NB4 (cell line): ENCODE measurements at regions not wholly inside any gene's neighbourhood (a gene's known extent, or its start where the extent isn't known, plus 50 kb on each side); places are given as distances from the start of the nearest gene placed in this dataset.

Source experiments
- POLR2A ChIP-seq: IDR thresholded peaks from 2 replicates; pipeline ENCODE4 v1.6.1; 2011; ENCODE audit warnings: mild to moderate bottlenecking; ENCODE audit not compliant: insufficient read length; ENCODE audit errors: extremely low read depth
- TF ChIP-seq, protein P1 (sequence below): IDR thresholded peaks from one replicate; pipeline ENCODE4 v1.5.1; 2012; ENCODE audit warnings: low read depth, low read length

DNA sequence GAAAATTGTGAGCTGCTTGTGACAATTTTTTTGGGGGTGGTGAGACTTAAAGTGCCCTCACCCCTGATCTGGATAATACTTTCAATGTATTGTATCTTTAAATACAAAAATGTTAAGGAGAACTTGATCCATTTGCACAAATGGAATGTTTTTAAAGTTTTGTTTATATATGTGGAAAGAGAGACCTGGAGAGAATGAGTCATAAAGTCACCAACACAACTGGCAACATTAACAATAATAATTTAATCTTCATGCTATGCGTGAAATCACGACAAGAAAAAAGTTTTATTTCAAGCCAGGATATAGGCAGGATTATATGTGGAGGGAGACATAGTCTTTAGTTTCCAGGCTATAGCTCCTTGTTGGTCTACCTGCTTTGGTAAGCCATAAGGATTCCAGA is 537.5 kb downstream of the GPAM start:
- TF ChIP-seq, protein P1, sequence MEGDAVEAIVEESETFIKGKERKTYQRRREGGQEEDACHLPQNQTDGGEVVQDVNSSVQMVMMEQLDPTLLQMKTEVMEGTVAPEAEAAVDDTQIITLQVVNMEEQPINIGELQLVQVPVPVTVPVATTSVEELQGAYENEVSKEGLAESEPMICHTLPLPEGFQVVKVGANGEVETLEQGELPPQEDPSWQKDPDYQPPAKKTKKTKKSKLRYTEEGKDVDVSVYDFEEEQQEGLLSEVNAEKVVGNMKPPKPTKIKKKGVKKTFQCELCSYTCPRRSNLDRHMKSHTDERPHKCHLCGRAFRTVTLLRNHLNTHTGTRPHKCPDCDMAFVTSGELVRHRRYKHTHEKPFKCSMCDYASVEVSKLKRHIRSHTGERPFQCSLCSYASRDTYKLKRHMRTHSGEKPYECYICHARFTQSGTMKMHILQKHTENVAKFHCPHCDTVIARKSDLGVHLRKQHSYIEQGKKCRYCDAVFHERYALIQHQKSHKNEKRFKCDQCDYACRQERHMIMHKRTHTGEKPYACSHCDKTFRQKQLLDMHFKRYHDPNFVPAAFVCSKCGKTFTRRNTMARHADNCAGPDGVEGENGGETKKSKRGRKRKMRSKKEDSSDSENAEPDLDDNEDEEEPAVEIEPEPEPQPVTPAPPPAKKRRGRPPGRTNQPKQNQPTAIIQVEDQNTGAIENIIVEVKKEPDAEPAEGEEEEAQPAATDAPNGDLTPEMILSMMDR = no peak
- TF ChIP-seq POLR2A = no peak
